D721Med (cell line): ENCODE measurements at regions not wholly inside any gene's neighbourhood (a gene's known extent, or its start where the extent isn't known, plus 50 kb on each side); places are given as distances from the start of the nearest gene placed in this dataset.

Experiments used
- DNase-seq: peaks from one replicate; pipeline ENCODE4 v3.0.0; 2011; ENCODE audit warnings: low spot score; ENCODE audit not compliant: insufficient read length
- FAIRE-seq: peaks from 2 replicates; lab custom pipeline; 2011; peaks lifted over from hg19 to GRCh38; lab: Jason Lieb, UNC
- CTCF ChIP-seq: IDR thresholded peaks from 2 replicates; pipeline ENCODE4 v1.5.1; 2012; ENCODE audit warnings: mild to moderate bottlenecking, control low read depth; ENCODE audit not compliant: insufficient read depth; ENCODE audit errors: missing control alignments

- DNase-seq (no peak), FAIRE-seq (peak; percentile 98)
- TF ChIP-seq CTCF = no peak
Observed at GRCh38 chr18:61085036-61085435, 248.2 kb upstream of the CDH20 start.

- TF ChIP-seq CTCF = no peak
- no peak for DNase-seq
- no peak for FAIRE-seq
Observed at GRCh38 chr18:61085761-61086160, 247.5 kb upstream of the CDH20 start.

GRCh38 chr18:61086657-61087056, 246.6 kb upstream of the CDH20 start:
- DNase-seq = no peak
- TF ChIP-seq CTCF = no peak
- no peak for FAIRE-seq

- no peak for FAIRE-seq
- TF ChIP-seq CTCF = no peak
- DNase-seq = no peak
Observed at GRCh38 chr18:61091379-61091778, 241.9 kb upstream of the CDH20 start.

- FAIRE-seq (no peak), DNase-seq (no peak)
- no peak for TF ChIP-seq CTCF
Observed at GRCh38 chr18:61093965-61094364, 239.3 kb upstream of the CDH20 start.

- FAIRE-seq (no peak), DNase-seq (no peak)
- no peak for TF ChIP-seq CTCF
Observed at GRCh38 chr18:61096226-61096625, 237.0 kb upstream of the CDH20 start.

GRCh38 chr18:61107113-61107512, 226.1 kb upstream of the CDH20 start:
- FAIRE-seq (no peak), DNase-seq (no peak)
- TF ChIP-seq CTCF = no peak
